HFFc6 (cell line): ENCODE measurements at regions not wholly inside any gene's neighbourhood (a gene's known extent, or its start where the extent isn't known, plus 50 kb on each side); places are given as distances from the start of the nearest gene placed in this dataset.

Experiments
- DNase-seq: peaks from one replicate; pipeline ENCODE4 v3.0.0-alpha.2; 2018
- H3K27ac Mint-ChIP-seq: 2 replicates; pipeline ENCODE4 v1.8.0; 2020; ENCODE audit warnings: mild to moderate bottlenecking, mixed read lengths
- H3K27me3 Mint-ChIP-seq: 2 replicates; pipeline ENCODE4 v1.8.0; 2021; ENCODE audit warnings: mild to moderate bottlenecking, moderate library complexity, mixed read lengths; ENCODE audit not compliant: insufficient read depth
- H3K36me3 Mint-ChIP-seq: 2 replicates; pipeline ENCODE4 v1.8.0; 2021; ENCODE audit warnings: low read depth, mixed read lengths
- H3K4me1 Mint-ChIP-seq: 2 replicates; pipeline ENCODE4 v1.8.0; 2020; ENCODE audit warnings: low read depth, mixed read lengths
- H3K4me3 Mint-ChIP-seq: 2 replicates; pipeline ENCODE4 v1.8.0; 2020; ENCODE audit warnings: mild to moderate bottlenecking, moderate library complexity, mixed read lengths
- H3K9me3 Mint-ChIP-seq: 2 replicates; pipeline ENCODE4 v1.8.0; 2020; ENCODE audit warnings: mild to moderate bottlenecking, mixed read lengths
- TF ChIP-seq, protein P1 (sequence below): fragments of 200-600 bp; sonication (generic); IDR thresholded peaks from 2 replicates; pipeline ENCODE4 v1.5.0; 2021; ENCODE audit warnings: antibody characterized with exemption, mild to moderate bottlenecking

DNA sequence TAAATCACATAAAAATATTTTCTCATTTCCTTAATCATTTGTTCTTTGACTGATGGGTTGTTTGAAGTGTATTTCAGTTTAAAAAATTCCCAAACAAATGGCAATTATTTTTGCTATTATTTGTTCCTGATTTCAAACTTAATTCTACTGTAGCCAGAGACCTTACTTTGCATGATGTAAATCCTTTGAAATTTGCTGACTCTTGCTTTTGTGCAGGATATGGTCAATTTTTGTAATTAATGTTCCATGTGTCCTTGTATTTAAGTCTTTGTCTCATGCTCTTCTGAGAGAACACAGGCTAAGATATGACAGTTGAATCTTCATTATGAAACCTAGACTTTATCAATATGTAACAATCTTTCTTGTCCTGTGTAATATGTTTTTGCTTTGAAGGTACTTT is 295.0 kb upstream of the CHD6 start:
- 0 out of 2 replicates have a peak, but pooled peaks cover 1% of the 10 kb centered on the region for H3K36me3 Mint-ChIP-seq
- H3K4me1 Mint-ChIP-seq: no peaks in the 10 kb centered on the region
- TF ChIP-seq, protein P1, sequence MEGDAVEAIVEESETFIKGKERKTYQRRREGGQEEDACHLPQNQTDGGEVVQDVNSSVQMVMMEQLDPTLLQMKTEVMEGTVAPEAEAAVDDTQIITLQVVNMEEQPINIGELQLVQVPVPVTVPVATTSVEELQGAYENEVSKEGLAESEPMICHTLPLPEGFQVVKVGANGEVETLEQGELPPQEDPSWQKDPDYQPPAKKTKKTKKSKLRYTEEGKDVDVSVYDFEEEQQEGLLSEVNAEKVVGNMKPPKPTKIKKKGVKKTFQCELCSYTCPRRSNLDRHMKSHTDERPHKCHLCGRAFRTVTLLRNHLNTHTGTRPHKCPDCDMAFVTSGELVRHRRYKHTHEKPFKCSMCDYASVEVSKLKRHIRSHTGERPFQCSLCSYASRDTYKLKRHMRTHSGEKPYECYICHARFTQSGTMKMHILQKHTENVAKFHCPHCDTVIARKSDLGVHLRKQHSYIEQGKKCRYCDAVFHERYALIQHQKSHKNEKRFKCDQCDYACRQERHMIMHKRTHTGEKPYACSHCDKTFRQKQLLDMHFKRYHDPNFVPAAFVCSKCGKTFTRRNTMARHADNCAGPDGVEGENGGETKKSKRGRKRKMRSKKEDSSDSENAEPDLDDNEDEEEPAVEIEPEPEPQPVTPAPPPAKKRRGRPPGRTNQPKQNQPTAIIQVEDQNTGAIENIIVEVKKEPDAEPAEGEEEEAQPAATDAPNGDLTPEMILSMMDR: no peak
- no peaks in the 10 kb centered on the region; the same call in 1 of the 2 replicates for H3K27me3 Mint-ChIP-seq
- H3K9me3 Mint-ChIP-seq: peaks cover 40% of the 10 kb centered on the region
- DNase-seq: no peak
- H3K4me3 Mint-ChIP-seq: no peak overlapping the region
- H3K27ac Mint-ChIP-seq: no peak overlapping the region

DNA sequence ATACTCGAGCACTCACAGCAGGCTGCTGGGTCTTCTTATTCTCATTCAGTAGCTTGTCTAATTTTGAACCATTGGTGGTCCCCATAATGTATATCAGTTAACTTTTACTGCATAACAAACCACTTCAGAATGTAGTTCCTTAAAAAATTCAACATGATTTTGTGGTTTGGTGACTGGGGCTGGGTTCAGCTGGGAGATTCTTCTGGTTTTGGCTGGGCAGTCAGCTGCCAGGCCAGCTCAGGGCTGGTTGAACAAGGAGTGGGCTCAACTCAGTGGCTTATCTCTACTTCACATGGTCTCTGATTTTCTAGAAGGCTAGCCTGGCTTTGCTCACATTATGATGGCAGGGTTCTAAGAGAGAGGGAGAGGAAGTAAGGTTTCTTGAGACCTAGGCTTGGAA is 292.4 kb upstream of the CHD6 start:
- no peak for DNase-seq
- H3K4me1 Mint-ChIP-seq: no peaks in the 10 kb centered on the region
- H3K27ac Mint-ChIP-seq: no peak overlapping the region
- no peak overlapping the region for H3K4me3 Mint-ChIP-seq
- H3K9me3 Mint-ChIP-seq: peaks cover 21% of the 10 kb centered on the region
- no peaks in the 10 kb centered on the region for H3K36me3 Mint-ChIP-seq
- H3K27me3 Mint-ChIP-seq: no peaks in the 10 kb centered on the region
- TF ChIP-seq, protein P1: no peak

DNA sequence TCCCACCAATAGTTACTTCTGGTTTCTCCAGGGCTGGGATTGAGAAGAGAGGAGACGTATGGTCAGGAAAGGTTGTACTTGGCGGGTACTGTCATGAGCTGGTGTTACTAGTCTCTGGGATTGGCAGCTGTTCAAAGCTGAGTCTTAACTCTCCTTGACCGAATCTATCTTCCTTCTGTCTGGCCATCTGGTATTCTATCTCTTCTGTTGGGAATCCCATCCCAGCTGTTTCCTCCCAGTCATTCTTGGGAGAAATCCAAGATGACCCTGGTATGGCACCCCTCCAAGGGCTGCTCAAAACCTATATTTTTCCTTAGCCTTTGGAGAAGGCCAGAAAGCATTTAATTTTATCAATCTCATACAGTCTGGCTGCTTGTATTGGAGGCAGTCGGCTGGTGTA is 287.0 kb upstream of the CHD6 start:
- TF ChIP-seq, protein P1: no peak
- Mint-ChIP-seq H3K27ac (no peak overlapping the region), H3K4me3 (no peak overlapping the region), H3K4me1 (no peaks in the 10 kb centered on the region), H3K9me3 (peaks cover 23% of the 10 kb centered on the region), H3K27me3 (no peaks in the 10 kb centered on the region), H3K36me3 (no peaks in the 10 kb centered on the region)
- DNase-seq: no peak

- H3K4me1 Mint-ChIP-seq: no peaks in the 10 kb centered on the region
- H3K27me3 Mint-ChIP-seq: no peaks in the 10 kb centered on the region
- peaks cover 28% of the 10 kb centered on the region for H3K9me3 Mint-ChIP-seq
- H3K36me3 Mint-ChIP-seq: no peaks in the 10 kb centered on the region
- no peak overlapping the region for H3K27ac Mint-ChIP-seq
- TF ChIP-seq, protein P1: no peak
- H3K4me3 Mint-ChIP-seq: no peak overlapping the region
- DNase-seq: no peak
These were observed 285.4 kb upstream of the CHD6 start for GRCh38 chr20:41903586-41903985.

DNA sequence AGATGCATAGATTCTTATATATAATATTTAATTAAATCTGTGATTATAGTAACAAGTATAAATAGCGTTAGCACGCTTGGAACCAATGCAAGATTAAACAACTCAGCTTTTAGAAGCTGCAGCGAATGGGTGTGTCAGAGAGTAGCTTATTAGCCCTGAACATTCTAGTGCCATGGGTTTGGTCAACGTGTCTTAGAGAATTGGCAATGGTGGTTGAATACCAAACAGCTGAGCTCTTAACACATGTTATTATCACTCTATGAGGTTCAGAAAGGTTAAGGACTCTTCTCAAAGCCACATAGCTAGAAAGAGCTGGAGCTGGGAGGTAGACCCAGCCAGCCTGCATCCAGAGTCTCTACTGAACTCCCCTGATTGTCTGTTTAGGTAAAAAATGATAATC is 284.2 kb upstream of the CHD6 start:
- Mint-ChIP-seq H3K36me3 (no peaks in the 10 kb centered on the region), H3K27ac (no peak overlapping the region), H3K4me3 (no peak overlapping the region), H3K9me3 (peaks cover 23% of the 10 kb centered on the region), H3K27me3 (no peaks in the 10 kb centered on the region), H3K4me1 (no peaks in the 10 kb centered on the region)
- no peak for DNase-seq
- TF ChIP-seq, protein P1: no peak

DNA sequence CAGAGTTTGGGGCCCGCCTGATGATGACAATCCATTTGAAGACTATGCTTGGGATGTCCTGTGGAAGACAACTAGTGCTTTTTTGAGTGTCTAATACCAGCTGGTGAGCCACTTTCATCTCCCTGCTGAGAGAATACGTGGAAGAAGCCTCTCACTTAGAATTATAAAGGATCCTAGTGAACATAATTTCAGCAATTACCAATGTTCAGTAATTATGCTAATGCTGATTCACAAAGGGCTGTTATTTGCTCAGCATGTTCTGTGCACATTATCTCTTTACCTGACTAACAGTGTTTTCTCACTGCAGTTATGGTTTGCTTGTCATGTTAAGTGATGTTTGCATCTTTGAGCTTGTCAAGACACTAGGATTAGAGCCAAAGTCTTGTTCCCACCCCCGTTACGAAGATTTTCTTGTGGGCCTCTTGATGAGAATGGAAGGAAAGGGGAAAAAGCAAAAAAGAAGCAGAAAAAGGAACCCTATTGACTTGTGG is 282.1 kb upstream of the CHD6 start:
- H3K9me3 Mint-ChIP-seq: peaks cover 30% of the 10 kb centered on the region

More for the DNA sequence above, 282.1 kb upstream of the CHD6 start:
- H3K27ac Mint-ChIP-seq: no peak overlapping the region
- H3K4me3 Mint-ChIP-seq: no peak overlapping the region
- no peaks in the 10 kb centered on the region for H3K27me3 Mint-ChIP-seq
- H3K36me3 Mint-ChIP-seq: no peaks in the 10 kb centered on the region
- no peaks in the 10 kb centered on the region for H3K4me1 Mint-ChIP-seq
- TF ChIP-seq, protein P1: no peak
- no peak for DNase-seq
